ENCODE measurements at regions not wholly inside any gene's neighbourhood (a gene's known extent, or its start where the extent isn't known, plus 50 kb on each side); places are given as distances from the start of the nearest gene placed in this dataset.

DNA sequence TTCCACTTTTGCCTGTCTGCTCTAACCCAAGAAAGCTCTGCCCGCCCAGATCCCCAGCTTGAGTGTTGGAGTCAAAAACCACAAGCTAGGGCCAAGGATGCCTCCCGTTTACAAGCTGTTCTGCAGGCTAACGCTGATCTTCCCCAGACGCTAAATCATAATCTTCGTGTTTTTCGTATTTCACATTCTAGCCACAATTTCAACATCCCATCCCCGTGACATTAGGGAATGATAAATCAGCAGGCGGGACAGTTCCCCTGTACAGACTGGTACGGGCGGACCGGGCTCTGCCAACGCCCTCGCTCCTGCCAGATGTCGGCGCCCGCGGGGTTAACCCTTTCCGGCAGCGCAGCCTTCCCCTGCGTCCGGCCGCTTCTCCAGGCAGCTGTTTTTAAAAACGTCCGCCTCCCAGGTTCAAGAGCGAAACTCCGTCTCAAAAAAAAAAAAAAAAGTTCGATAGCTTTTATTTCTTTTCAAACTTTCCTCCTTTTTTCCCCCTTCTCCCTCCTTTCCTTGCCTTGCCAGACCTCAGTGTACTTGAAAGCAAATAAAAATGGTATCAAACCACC lies 81.0 kb upstream of the BNC1 start:
- ChIA-PET CTCF (interaction anchor here (0.9 to 6.7 kb wide), 10 partner anchors 10 to 194 kb away, joined by 3 to 47 read pairs (median 4); no protein-coding TSS in a partner anchor), POLR2A (no interaction called here)
- TF ChIP-seq HEYL (CRISPR knock-in tag; IDR thresholded peaks at IDR 0.05) (no peak), RARB (CRISPR knock-in tag; IDR thresholded peaks at IDR 0.05) (no peak), RNF2 (IDR thresholded peaks at IDR 0.05; ENCODE audit: borderline replicate concordance, low read depth) (peak; percentile 84), EHMT2 (IDR thresholded peaks at IDR 0.05; ENCODE audit: low read depth) (no peak), SMC3 (IDR thresholded peaks at IDR 0.05) (0 out of 3 replicates have a peak, but pooled peaks have one; percentile 13), EHF (CRISPR knock-in tag; IDR thresholded peaks at IDR 0.05) (no peak), ELK1 (IDR thresholded peaks at IDR 0.05; ENCODE audit: low read depth, low read length) (no peak)
- 5% methylated on average over 27 of the region's 27 CpGs for WGBS (ENCODE audit: missing lambda C conversion rate)
- FAIRE-seq = no peak
- Histone ChIP-seq H3K27ac (peak overlapping the region in 1 of 2 experiments; percentile 38; a peak in 4 of 6 replicates), H3K4me2 (peak overlapping the region; percentile 72), H3K9me3 (no peaks in the 10 kb centered on the region), H3K4me3 (peak overlapping the region; percentile 39), H3K4me1 (peaks cover 4% of the 10 kb centered on the region; the same call in 1 of the 3 replicates)
- DNase-seq (ENCODE audit: low read depth in 1 of 2, low spot score in 1 of 2) = peak; percentile 32 to 49
- peak; percentile 75 to 89 for ATAC-seq

DNA sequence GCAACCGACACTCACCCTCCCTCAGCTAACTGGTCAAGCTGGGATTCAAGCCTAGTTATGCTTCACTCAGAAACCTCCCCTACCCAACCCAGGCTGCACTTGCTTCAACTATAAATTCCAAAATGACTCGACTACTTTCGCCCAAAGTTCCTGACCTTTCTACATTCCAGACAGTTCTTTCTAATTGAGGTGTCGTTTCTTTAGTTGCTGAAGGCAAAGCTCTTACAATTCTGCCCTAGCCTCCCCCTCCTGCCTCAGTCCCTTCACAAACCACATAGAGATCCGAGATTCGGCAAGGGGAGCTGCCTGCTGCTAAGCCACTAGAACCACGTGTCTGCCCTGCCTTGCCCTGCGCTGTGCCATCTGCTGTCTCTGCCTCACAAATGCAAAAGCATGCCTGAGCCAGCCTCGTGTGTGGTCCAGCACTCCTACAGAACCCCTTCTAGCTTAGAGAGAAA lies 74.7 kb upstream of the SH3GL3 start:
- ChIA-PET POLR2A (no interaction called here), CTCF (interaction anchor here (1.1 to 6.1 kb wide), 6 partner anchors 8 to 193 kb away, joined by 3 to 42 read pairs (median 4); no protein-coding TSS in a partner anchor)
- H3K4me2 ChIP-seq = no peak overlapping the region
- H3K4me3 ChIP-seq = no peak overlapping the region
- 40% methylated on average over 9 of the region's 9 CpGs for WGBS (ENCODE audit: missing lambda C conversion rate)
- TF ChIP-seq HEYL (CRISPR knock-in tag; IDR thresholded peaks at IDR 0.05) (no peak), EHF (CRISPR knock-in tag; IDR thresholded peaks at IDR 0.05) (no peak), MAFK (IDR thresholded peaks at IDR 0.05; ENCODE audit: partially characterized antibody) (no peak), POLR2A (IDR thresholded peaks at IDR 0.05; ENCODE audit: low read length) (no peak), ZNF302 (CRISPR knock-in tag; IDR thresholded peaks at IDR 0.05) (no peak), CHD2 (IDR thresholded peaks at IDR 0.05; ENCODE audit: low read length, partially characterized antibody) (no peak), PHF8 (IDR thresholded peaks at IDR 0.05; ENCODE audit: borderline replicate concordance, low read depth) (no peak), CBX8 (IDR thresholded peaks at IDR 0.05) (no peak), EP300 (IDR thresholded peaks at IDR 0.05) (no peak), RNF2 (IDR thresholded peaks at IDR 0.05; ENCODE audit: borderline replicate concordance, low read depth) (no peak), HOXB5 (CRISPR knock-in tag; IDR thresholded peaks at IDR 0.05) (no peak), USF2 (IDR thresholded peaks at IDR 0.05) (no peak), GATA3 (IDR thresholded peaks at IDR 0.05; ENCODE audit: borderline replicate concordance) (no peak)
- TF ChIP-seq, protein P1, sequence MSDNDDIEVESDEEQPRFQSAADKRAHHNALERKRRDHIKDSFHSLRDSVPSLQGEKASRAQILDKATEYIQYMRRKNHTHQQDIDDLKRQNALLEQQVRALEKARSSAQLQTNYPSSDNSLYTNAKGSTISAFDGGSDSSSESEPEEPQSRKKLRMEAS (IDR thresholded peaks at IDR 0.05) = no peak
- TF ChIP-seq, protein P2, sequence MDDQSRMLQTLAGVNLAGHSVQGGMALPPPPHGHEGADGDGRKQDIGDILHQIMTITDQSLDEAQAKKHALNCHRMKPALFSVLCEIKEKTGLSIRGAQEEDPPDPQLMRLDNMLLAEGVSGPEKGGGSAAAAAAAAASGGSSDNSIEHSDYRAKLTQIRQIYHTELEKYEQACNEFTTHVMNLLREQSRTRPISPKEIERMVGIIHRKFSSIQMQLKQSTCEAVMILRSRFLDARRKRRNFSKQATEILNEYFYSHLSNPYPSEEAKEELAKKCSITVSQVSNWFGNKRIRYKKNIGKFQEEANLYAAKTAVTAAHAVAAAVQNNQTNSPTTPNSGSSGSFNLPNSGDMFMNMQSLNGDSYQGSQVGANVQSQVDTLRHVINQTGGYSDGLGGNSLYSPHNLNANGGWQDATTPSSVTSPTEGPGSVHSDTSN (IDR thresholded peaks at IDR 0.05) = no peak
- ATAC-seq = peak in 1 of 2 experiments; percentile 49; a peak in 2 of 6 replicates
- no peak for FAIRE-seq
- no peak overlapping the region for H3K27ac ChIP-seq
- H3K4me1 ChIP-seq = no peaks in the 10 kb centered on the region
- no peaks in the 10 kb centered on the region for H3K9me3 ChIP-seq
- DNase-seq (ENCODE audit: low read depth in 1 of 2, low spot score in 1 of 2) = no peak

DNA sequence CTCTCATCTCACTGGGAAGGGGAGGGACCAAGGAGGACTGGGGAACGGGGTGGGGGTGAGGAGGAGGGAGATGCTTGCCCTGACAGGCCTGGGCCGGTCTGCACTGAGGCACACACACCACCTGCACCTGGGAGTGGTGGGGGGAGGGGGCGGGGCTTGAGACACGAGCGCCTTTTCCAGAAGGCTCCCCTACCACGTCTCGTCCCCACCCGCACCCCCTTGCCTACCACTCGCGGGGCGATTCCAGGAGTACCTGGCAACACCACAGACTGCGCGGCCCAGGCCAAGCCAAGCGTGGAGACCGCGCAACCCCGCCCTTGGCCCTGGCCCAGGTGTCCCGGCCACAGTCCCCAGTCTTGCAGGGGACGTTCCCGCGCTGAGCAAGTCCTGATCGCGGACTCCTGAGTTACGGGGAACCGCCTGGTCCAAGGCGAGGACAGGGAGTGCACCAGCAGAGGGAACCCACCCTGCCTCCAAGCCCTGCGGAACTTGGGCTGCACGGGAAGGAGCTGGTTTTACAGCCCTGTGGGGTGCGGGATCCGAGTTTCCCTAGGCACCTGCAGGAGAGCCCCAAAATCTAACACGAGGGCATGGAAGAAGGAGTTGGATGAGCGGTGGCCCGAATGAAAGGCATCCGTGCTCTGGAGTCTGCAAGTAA lies 68.1 kb upstream of the SH3GL3 start:
- H3K27ac ChIP-seq = peak overlapping the region; percentile 3 to 64; a peak in 4 of 6 replicates
- peaks cover 20% of the 10 kb centered on the region for H3K4me1 ChIP-seq
- 90% methylated on average over 34 of the region's 34 CpGs for WGBS (ENCODE audit: missing lambda C conversion rate)
- no peak for ATAC-seq
- CTCF ChIA-PET = interaction anchor here (1.7 to 4.5 kb wide), 3 partner anchors 12 to 132 kb away, joined by 8 to 83 read pairs (median 25); no protein-coding TSS in a partner anchor
- POLR2A ChIA-PET = no interaction called here
- H3K4me3 ChIP-seq = no peak overlapping the region
- no peak for FAIRE-seq
- no peaks in the 10 kb centered on the region for H3K9me3 ChIP-seq
- peak overlapping the region; percentile 36 for H3K4me2 ChIP-seq
- DNase-seq (ENCODE audit: low read depth in 1 of 2, low spot score in 1 of 2) = no peak
- TF ChIP-seq HOXB13 (CRISPR knock-in tag; IDR thresholded peaks at IDR 0.05; ENCODE audit: low read depth) = no peak
- TF ChIP-seq CBX2 (IDR thresholded peaks at IDR 0.05; ENCODE audit: borderline replicate concordance, low read depth) = no peak
- no peak for TF ChIP-seq NR3C1 (IDR thresholded peaks at IDR 0.05)
- TF ChIP-seq, protein P3, sequence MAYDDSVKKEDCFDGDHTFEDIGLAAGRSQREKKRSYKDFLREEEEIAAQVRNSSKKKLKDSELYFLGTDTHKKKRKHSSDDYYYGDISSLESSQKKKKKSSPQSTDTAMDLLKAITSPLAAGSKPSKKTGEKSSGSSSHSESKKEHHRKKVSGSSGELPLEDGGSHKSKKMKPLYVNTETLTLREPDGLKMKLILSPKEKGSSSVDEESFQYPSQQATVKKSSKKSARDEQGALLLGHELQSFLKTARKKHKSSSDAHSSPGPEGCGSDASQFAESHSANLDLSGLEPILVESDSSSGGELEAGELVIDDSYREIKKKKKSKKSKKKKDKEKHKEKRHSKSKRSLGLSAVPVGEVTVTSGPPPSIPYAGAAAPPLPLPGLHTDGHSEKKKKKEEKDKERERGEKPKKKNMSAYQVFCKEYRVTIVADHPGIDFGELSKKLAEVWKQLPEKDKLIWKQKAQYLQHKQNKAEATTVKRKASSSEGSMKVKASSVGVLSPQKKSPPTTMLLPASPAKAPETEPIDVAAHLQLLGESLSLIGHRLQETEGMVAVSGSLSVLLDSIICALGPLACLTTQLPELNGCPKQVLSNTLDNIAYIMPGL (CRISPR knock-in tag; IDR thresholded peaks at IDR 0.05; ENCODE audit: borderline replicate concordance) = no peak
- TF ChIP-seq, protein P4, sequence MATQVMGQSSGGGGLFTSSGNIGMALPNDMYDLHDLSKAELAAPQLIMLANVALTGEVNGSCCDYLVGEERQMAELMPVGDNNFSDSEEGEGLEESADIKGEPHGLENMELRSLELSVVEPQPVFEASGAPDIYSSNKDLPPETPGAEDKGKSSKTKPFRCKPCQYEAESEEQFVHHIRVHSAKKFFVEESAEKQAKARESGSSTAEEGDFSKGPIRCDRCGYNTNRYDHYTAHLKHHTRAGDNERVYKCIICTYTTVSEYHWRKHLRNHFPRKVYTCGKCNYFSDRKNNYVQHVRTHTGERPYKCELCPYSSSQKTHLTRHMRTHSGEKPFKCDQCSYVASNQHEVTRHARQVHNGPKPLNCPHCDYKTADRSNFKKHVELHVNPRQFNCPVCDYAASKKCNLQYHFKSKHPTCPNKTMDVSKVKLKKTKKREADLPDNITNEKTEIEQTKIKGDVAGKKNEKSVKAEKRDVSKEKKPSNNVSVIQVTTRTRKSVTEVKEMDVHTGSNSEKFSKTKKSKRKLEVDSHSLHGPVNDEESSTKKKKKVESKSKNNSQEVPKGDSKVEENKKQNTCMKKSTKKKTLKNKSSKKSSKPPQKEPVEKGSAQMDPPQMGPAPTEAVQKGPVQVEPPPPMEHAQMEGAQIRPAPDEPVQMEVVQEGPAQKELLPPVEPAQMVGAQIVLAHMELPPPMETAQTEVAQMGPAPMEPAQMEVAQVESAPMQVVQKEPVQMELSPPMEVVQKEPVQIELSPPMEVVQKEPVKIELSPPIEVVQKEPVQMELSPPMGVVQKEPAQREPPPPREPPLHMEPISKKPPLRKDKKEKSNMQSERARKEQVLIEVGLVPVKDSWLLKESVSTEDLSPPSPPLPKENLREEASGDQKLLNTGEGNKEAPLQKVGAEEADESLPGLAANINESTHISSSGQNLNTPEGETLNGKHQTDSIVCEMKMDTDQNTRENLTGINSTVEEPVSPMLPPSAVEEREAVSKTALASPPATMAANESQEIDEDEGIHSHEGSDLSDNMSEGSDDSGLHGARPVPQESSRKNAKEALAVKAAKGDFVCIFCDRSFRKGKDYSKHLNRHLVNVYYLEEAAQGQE (IDR thresholded peaks at IDR 0.05) = no peak

Data from A549 (cell line).